ENCODE measurements at regions not wholly inside any gene's neighbourhood (a gene's known extent, or its start where the extent isn't known, plus 50 kb on each side); places are given as distances from the start of the nearest gene placed in this dataset.

DNA sequence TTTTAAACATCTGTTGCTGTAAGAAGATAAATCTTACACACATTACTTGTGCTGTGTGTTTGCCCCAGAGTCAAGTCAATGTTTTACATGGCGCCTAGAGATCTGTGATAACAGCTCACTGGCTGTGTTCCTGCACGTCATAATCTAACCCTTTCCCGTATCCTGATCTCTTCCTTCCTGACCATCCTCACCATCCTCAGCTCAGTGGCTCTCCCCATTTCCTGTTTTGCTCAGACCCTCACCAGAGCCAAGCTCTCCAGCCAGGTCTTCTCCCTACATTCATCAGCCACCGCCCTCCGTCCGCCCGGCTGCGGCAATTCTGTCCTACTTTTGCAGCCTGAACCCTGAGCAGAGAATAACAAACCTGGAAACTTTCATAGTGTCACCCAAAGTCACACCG, 824.7 kb downstream of the USP25 start:
- intact Hi-C loops (cut with micrococcal nuclease) = no loop called here
- H3K4me3 Mint-ChIP-seq = no peak overlapping the region
- no peaks in the 10 kb centered on the region for H3K36me3 Mint-ChIP-seq (ENCODE audit: low read depth)

DNA sequence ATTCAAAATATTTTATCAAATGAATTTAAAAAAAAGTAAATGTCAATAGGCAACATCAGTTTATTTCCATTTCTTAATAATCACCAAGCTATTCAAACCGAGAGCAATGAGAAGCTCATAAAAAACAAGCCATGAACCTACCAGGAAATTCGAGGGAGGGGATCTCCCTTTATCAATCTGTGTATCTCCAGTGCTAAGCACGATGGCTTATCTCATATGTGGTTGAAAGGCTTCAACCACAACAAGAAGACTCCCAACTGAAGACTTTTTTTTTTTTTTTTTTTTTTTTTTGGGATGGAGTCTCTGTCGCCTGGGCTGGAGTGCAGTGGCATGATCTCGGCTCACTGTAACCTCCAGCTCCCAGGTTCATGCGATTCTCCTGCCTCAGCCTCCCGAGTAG, 833.3 kb downstream of the USP25 start:
- intact Hi-C loops (cut with micrococcal nuclease) = no loop called here
- H3K4me1 Mint-ChIP-seq (ENCODE audit: low read depth) = no peaks in the 10 kb centered on the region

More for the DNA sequence above, 824.7 kb downstream of the USP25 start:
- Mint-ChIP-seq H3K4me1 (ENCODE audit: low read depth) (no peaks in the 10 kb centered on the region), H3K27me3 (no peaks in the 10 kb centered on the region), H3K27ac (no peak overlapping the region), H3K9me3 (peaks cover 13% of the 10 kb centered on the region)

GRCh38 chr21:16563795-16564194, 834.0 kb downstream of the USP25 start:
- Mint-ChIP-seq H3K9me3 (no peaks in the 10 kb centered on the region), H3K27ac (no peak overlapping the region), H3K27me3 (no peaks in the 10 kb centered on the region), H3K4me3 (no peak overlapping the region), H3K36me3 (ENCODE audit: low read depth) (no peaks in the 10 kb centered on the region), H3K4me1 (ENCODE audit: low read depth) (no peaks in the 10 kb centered on the region)
- intact Hi-C loops (cut with micrococcal nuclease) = no loop called here

More for the DNA sequence above, 833.3 kb downstream of the USP25 start:
- H3K27me3 Mint-ChIP-seq = no peaks in the 10 kb centered on the region
- H3K9me3 Mint-ChIP-seq = no peaks in the 10 kb centered on the region
- no peak overlapping the region for H3K4me3 Mint-ChIP-seq
- H3K36me3 Mint-ChIP-seq (ENCODE audit: low read depth) = no peaks in the 10 kb centered on the region
- no peak overlapping the region for H3K27ac Mint-ChIP-seq

DNA sequence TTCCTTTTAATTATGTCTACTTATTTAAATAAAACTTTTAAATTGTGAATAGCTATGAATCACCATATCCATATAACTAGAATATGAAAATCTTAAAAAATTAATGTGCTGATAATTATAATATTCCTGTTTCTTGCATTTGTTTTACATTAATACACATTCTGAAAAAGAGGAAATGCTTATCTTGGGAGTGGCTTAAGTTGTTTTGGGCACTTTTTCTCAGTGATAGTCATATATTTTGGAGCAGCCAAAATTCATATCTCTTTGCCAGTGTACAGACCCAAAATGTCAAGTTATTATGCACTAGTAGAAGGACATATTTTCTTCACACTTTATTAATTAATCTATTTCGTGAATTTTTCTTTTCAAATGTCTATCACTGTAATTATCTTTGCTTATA, 838.5 kb downstream of the USP25 start:
- intact Hi-C loops (cut with micrococcal nuclease) = no loop called here
- Mint-ChIP-seq H3K9me3 (no peaks in the 10 kb centered on the region), H3K36me3 (ENCODE audit: low read depth) (no peaks in the 10 kb centered on the region), H3K27me3 (no peaks in the 10 kb centered on the region), H3K4me1 (ENCODE audit: low read depth) (no peaks in the 10 kb centered on the region), H3K4me3 (no peak overlapping the region), H3K27ac (no peak overlapping the region)

- Mint-ChIP-seq H3K27me3 (no peaks in the 10 kb centered on the region), H3K36me3 (ENCODE audit: low read depth) (no peaks in the 10 kb centered on the region), H3K4me3 (no peak overlapping the region), H3K4me1 (ENCODE audit: low read depth) (no peaks in the 10 kb centered on the region), H3K27ac (no peak overlapping the region), H3K9me3 (no peaks in the 10 kb centered on the region)
- intact Hi-C loops (cut with micrococcal nuclease) = no loop called here
These were observed 838.9 kb downstream of the USP25 start for GRCh38 chr21:16568661-16569060.

DNA sequence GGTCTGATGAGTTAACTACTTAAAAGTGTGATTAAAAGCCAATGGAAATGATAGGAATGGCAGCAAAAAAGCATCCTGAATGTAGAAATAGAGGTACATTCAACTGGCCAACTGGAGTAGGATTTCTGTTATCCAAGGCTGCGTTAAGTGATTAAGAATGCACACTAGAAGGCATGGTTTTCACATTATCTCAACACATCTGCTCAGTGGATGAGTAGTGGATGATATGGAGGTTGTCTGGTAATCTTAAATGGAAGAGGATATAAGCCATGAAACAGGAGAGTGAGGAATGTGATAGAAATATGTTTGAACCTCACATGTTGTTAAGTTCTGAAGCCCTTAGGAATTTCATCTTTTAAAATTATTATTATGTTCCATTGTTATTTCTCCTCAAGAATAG, 839.9 kb downstream of the USP25 start:
- Mint-ChIP-seq H3K36me3 (ENCODE audit: low read depth) (no peaks in the 10 kb centered on the region), H3K27ac (no peak overlapping the region), H3K4me3 (no peak overlapping the region), H3K27me3 (no peaks in the 10 kb centered on the region), H3K9me3 (no peaks in the 10 kb centered on the region), H3K4me1 (ENCODE audit: low read depth) (no peaks in the 10 kb centered on the region)
- intact Hi-C loops (cut with micrococcal nuclease) = no loop called here

DNA sequence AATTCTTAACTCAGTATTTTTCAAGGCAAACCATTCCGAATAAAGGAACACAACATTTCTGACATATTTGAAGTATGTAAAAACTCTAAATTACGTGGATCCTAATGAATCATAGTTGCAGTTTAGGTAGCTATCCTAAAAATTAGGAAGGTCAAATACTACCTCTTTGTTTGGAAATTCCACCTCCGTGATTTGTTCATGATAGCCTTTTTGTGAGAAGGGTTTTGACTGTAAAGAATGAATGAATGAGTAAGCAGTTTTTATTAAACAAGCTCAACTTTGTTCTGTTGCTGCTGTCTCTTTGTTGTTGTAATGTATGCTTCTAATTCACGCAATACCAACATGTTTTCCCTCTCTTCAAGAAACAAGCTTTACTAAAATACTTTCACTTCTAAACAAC, 840.4 kb downstream of the USP25 start:
- Mint-ChIP-seq H3K9me3 (no peaks in the 10 kb centered on the region), H3K4me1 (ENCODE audit: low read depth) (no peaks in the 10 kb centered on the region), H3K4me3 (no peak overlapping the region), H3K27me3 (no peaks in the 10 kb centered on the region), H3K27ac (no peak overlapping the region), H3K36me3 (ENCODE audit: low read depth) (no peaks in the 10 kb centered on the region)
- intact Hi-C loops (cut with micrococcal nuclease) = no loop called here

GRCh38 chr21:16570856-16571255, 841.1 kb downstream of the USP25 start:
- H3K4me3 Mint-ChIP-seq = no peak overlapping the region
- no peaks in the 10 kb centered on the region for H3K9me3 Mint-ChIP-seq
- H3K36me3 Mint-ChIP-seq (ENCODE audit: low read depth) = no peaks in the 10 kb centered on the region
- H3K4me1 Mint-ChIP-seq (ENCODE audit: low read depth) = no peaks in the 10 kb centered on the region
- H3K27ac Mint-ChIP-seq = no peak overlapping the region
- intact Hi-C loops (cut with micrococcal nuclease) = no loop called here
- H3K27me3 Mint-ChIP-seq = no peaks in the 10 kb centered on the region

DNA sequence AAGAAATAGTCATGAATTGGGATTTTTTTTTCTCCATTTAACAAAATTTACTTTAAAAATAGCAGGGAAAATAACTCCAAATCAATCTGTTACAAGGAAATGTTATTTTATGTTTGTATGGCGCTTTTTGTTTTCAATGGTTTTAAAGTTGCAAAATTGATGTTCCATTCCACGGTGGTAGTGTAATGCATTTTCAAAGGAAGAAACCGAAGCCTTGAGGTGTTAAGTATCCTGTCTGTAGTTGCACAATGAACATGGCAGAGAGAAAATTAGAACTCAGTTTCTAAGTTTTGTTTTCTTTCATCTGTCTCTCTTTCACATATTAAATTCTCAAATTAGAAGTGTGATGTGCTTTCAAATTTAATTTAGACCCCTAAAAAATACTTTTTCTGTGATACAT, 841.8 kb downstream of the USP25 start:
- Mint-ChIP-seq H3K36me3 (ENCODE audit: low read depth) (no peaks in the 10 kb centered on the region), H3K4me3 (no peak overlapping the region), H3K27ac (no peak overlapping the region), H3K9me3 (no peaks in the 10 kb centered on the region), H3K27me3 (no peaks in the 10 kb centered on the region), H3K4me1 (ENCODE audit: low read depth) (no peaks in the 10 kb centered on the region)
- intact Hi-C loops (cut with micrococcal nuclease) = no loop called here

- Mint-ChIP-seq H3K36me3 (ENCODE audit: low read depth) (no peaks in the 10 kb centered on the region), H3K9me3 (no peaks in the 10 kb centered on the region), H3K27me3 (no peaks in the 10 kb centered on the region), H3K4me1 (ENCODE audit: low read depth) (no peaks in the 10 kb centered on the region), H3K4me3 (no peak overlapping the region), H3K27ac (no peak overlapping the region)
- intact Hi-C loops (cut with micrococcal nuclease) = no loop called here
These were observed 842.2 kb downstream of the USP25 start for GRCh38 chr21:16572032-16572431.

DNA sequence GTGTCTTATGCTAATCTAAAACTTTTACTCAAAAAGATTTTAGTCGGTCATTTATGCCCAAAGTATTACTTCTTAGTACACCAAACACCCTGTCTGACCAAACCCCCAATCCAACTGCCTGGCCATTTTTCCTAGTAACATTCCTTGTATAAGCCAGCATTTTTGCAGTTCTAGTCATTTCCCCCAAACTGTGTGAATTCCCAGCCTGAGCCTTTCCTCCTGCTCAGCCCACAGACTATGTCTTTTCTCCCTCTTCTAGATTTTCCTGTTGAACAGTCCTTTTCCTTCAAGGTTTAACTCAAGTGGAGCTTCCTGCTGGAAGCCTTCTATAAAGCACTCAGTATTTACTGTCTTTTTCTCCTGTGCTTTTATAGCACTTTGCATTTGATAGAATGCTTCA, 843.8 kb downstream of the USP25 start:
- no peaks in the 10 kb centered on the region for H3K4me1 Mint-ChIP-seq (ENCODE audit: low read depth)
- no peak overlapping the region for H3K27ac Mint-ChIP-seq
- intact Hi-C loops (cut with micrococcal nuclease) = no loop called here
- H3K27me3 Mint-ChIP-seq = no peaks in the 10 kb centered on the region
- no peaks in the 10 kb centered on the region for H3K9me3 Mint-ChIP-seq
- H3K4me3 Mint-ChIP-seq = no peak overlapping the region
- no peaks in the 10 kb centered on the region for H3K36me3 Mint-ChIP-seq (ENCODE audit: low read depth)

DNA sequence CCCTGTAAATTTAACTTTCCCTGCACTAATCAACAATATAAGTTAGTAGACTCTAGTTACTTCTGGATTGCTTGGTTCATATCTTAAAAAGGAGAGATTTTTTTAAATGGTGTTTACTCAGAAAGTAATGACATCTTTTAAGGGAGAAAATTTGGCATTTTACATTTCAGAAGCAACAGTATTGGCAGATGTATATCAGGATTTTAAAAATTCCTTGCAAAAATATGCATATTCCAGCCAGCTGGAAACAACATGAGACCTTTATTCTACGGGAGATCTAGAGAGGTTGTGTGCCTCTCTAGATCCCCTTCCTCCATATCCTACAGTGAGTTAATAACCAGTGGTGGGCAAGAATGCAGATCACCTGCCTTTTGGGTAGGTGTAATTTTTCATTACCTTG, 848.2 kb downstream of the USP25 start:
- H3K4me3 Mint-ChIP-seq = no peak overlapping the region
- H3K36me3 Mint-ChIP-seq (ENCODE audit: low read depth) = no peaks in the 10 kb centered on the region
- H3K4me1 Mint-ChIP-seq (ENCODE audit: low read depth) = no peaks in the 10 kb centered on the region
- no peaks in the 10 kb centered on the region for H3K27me3 Mint-ChIP-seq
- H3K27ac Mint-ChIP-seq = no peak overlapping the region
- H3K9me3 Mint-ChIP-seq = no peaks in the 10 kb centered on the region
- intact Hi-C loops (cut with micrococcal nuclease) = no loop called here

GRCh38 chr21:16578912-16579311, 849.1 kb downstream of the USP25 start:
- no peak overlapping the region for H3K4me3 Mint-ChIP-seq

DNA sequence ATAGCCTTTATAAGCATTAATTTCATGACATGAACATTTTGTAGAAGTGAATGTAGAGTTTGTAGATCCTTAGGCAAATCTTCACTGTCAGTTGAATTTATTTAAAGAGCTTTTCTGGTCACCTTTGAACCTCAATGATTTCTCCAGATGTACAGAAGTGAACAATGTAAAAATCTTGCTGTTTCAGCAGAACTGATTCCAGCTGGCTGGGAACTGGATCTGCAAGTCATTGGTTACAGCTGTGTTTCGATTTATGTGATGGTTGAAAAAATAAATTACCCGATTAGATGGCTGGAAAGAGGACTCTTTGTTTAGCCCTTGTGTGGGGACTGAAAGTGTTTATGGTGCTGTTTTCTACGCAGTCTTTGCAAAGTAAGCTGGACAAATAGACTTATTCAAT, 849.8 kb downstream of the USP25 start:
- no peak overlapping the region for H3K27ac Mint-ChIP-seq
- H3K9me3 Mint-ChIP-seq = no peaks in the 10 kb centered on the region
- intact Hi-C loops (cut with micrococcal nuclease) = no loop called here
- H3K27me3 Mint-ChIP-seq = no peaks in the 10 kb centered on the region
- no peaks in the 10 kb centered on the region for H3K36me3 Mint-ChIP-seq (ENCODE audit: low read depth)
- no peak overlapping the region for H3K4me3 Mint-ChIP-seq
- peaks cover 6% of the 10 kb centered on the region for H3K4me1 Mint-ChIP-seq (ENCODE audit: low read depth)

More at GRCh38 chr21:16578912-16579311, 849.1 kb downstream of the USP25 start:
- Mint-ChIP-seq H3K27me3 (no peaks in the 10 kb centered on the region), H3K36me3 (ENCODE audit: low read depth) (no peaks in the 10 kb centered on the region), H3K4me1 (ENCODE audit: low read depth) (peaks cover 6% of the 10 kb centered on the region), H3K27ac (no peak overlapping the region), H3K9me3 (no peaks in the 10 kb centered on the region)
- intact Hi-C loops (cut with micrococcal nuclease) = no loop called here

GRCh38 chr21:16580661-16581060, 850.9 kb downstream of the USP25 start:
- Mint-ChIP-seq H3K4me1 (ENCODE audit: low read depth) (peaks cover 6% of the 10 kb centered on the region), H3K27me3 (no peaks in the 10 kb centered on the region), H3K36me3 (ENCODE audit: low read depth) (no peaks in the 10 kb centered on the region), H3K27ac (no peak overlapping the region), H3K9me3 (no peaks in the 10 kb centered on the region), H3K4me3 (no peak overlapping the region)
- intact Hi-C loops (cut with micrococcal nuclease) = loop anchor here (10.0 kb wide), 1 partner anchor 1334 kb away; no protein-coding TSS in a partner anchor

Measured in dendritic cell treated with granulocyte-macrophage colony-stimulating factor and Interleukin-4, amounts not matched to agents 40 ng/mL and 50 ng/mL, for 4 days (primary cell).